ENCODE measurements at regions not wholly inside any gene's neighbourhood (a gene's known extent, or its start where the extent isn't known, plus 50 kb on each side); places are given as distances from the start of the nearest gene placed in this dataset.
A peak's percentile ranks its signal among the peaks of the same experiment; 100 is the strongest.

GRCh38 chr3:87614998-87615397 lies 338.6 kb upstream of the POU1F1 start:
- Mint-ChIP-seq H3K4me1 (no peaks in the 10 kb centered on the region), H3K27me3 (ENCODE audit: low read depth) (peaks cover 2% of the 10 kb centered on the region; the same call in 1 of the 2 replicates), H3K9me3 (peaks cover 52% of the 10 kb centered on the region), H3K4me3 (no peak overlapping the region), H3K27ac (no peak overlapping the region), H3K36me3 (peaks cover 34% of the 10 kb centered on the region)
- TF ChIP-seq, protein P1, sequence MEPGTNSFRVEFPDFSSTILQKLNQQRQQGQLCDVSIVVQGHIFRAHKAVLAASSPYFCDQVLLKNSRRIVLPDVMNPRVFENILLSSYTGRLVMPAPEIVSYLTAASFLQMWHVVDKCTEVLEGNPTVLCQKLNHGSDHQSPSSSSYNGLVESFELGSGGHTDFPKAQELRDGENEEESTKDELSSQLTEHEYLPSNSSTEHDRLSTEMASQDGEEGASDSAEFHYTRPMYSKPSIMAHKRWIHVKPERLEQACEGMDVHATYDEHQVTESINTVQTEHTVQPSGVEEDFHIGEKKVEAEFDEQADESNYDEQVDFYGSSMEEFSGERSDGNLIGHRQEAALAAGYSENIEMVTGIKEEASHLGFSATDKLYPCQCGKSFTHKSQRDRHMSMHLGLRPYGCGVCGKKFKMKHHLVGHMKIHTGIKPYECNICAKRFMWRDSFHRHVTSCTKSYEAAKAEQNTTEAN (CRISPR knock-in tag; IDR thresholded peaks at IDR 0.05) = no peak
- no peak for TF ChIP-seq AFF4 (CRISPR knock-in tag; IDR thresholded peaks at IDR 0.05; ENCODE audit: borderline replicate concordance)
- no peak for TF ChIP-seq TCF7 (CRISPR knock-in tag; IDR thresholded peaks at IDR 0.05; ENCODE audit: low read depth)
- TF ChIP-seq FOXJ3 (CRISPR knock-in tag; IDR thresholded peaks at IDR 0.05; ENCODE audit: borderline replicate concordance) = no peak
- TF ChIP-seq RORB (CRISPR knock-in tag; IDR thresholded peaks at IDR 0.05) = no peak
- TF ChIP-seq JUN (CRISPR knock-in tag; IDR thresholded peaks at IDR 0.05) = no peak
- no peak for TF ChIP-seq ZNF416 (CRISPR knock-in tag; IDR thresholded peaks at IDR 0.05)
- TF ChIP-seq ATF6 (CRISPR knock-in tag; IDR thresholded peaks at IDR 0.05) = no peak
- TF ChIP-seq E2F4 (CRISPR knock-in tag; IDR thresholded peaks at IDR 0.05; ENCODE audit: borderline replicate concordance, low read depth) = no peak
- TF ChIP-seq, protein P2, sequence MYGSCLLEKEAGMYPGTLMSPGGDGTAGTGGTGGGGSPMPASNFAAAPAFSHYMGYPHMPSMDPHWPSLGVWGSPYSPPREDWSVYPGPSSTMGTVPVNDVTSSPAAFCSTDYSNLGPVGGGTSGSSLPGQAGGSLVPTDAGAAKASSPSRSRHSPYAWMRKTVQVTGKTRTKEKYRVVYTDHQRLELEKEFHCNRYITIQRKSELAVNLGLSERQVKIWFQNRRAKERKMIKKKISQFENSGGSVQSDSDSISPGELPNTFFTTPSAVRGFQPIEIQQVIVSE (CRISPR knock-in tag; IDR thresholded peaks at IDR 0.05; ENCODE audit: borderline replicate concordance) = no peak
- no peak for TF ChIP-seq USF1 (CRISPR knock-in tag; IDR thresholded peaks at IDR 0.05)
- TF ChIP-seq, protein P3, sequence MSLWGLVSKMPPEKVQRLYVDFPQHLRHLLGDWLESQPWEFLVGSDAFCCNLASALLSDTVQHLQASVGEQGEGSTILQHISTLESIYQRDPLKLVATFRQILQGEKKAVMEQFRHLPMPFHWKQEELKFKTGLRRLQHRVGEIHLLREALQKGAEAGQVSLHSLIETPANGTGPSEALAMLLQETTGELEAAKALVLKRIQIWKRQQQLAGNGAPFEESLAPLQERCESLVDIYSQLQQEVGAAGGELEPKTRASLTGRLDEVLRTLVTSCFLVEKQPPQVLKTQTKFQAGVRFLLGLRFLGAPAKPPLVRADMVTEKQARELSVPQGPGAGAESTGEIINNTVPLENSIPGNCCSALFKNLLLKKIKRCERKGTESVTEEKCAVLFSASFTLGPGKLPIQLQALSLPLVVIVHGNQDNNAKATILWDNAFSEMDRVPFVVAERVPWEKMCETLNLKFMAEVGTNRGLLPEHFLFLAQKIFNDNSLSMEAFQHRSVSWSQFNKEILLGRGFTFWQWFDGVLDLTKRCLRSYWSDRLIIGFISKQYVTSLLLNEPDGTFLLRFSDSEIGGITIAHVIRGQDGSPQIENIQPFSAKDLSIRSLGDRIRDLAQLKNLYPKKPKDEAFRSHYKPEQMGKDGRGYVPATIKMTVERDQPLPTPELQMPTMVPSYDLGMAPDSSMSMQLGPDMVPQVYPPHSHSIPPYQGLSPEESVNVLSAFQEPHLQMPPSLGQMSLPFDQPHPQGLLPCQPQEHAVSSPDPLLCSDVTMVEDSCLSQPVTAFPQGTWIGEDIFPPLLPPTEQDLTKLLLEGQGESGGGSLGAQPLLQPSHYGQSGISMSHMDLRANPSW (CRISPR knock-in tag; conservative IDR thresholded peaks at IDR 0.05; ENCODE audit: low read depth) = no peak
- TF ChIP-seq JAZF1 (CRISPR knock-in tag; IDR thresholded peaks at IDR 0.05) = no peak
- TF ChIP-seq NR1H2 (CRISPR knock-in tag; IDR thresholded peaks at IDR 0.05) = no peak
- TF ChIP-seq, protein P4, sequence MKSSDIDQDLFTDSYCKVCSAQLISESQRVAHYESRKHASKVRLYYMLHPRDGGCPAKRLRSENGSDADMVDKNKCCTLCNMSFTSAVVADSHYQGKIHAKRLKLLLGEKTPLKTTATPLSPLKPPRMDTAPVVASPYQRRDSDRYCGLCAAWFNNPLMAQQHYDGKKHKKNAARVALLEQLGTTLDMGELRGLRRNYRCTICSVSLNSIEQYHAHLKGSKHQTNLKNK (CRISPR knock-in tag; IDR thresholded peaks at IDR 0.05) = no peak
- no peak for TF ChIP-seq SMAD3 (CRISPR knock-in tag; IDR thresholded peaks at IDR 0.05; ENCODE audit: borderline replicate concordance)
- ATAC-seq = peak; percentile 65
- DNase-seq (ENCODE audit: low spot score) = no peak
- ChIA-PET CTCF (no interaction called here), POLR2A (no interaction called here)
